ENCODE measurements at regions not wholly inside any gene's neighbourhood (a gene's known extent, or its start where the extent isn't known, plus 50 kb on each side); places are given as distances from the start of the nearest gene placed in this dataset.

GRCh38 chr10:33100781-33101391 is 142.9 kb upstream of the ITGB1 start:
- H3K27ac ChIP-seq (ENCODE audit: low read length): no peak overlapping the region
- no peaks in the 10 kb centered on the region for H3K27me3 ChIP-seq (ENCODE audit: control insufficient read depth, insufficient read depth, low read length)
- peaks cover 20% of the 10 kb centered on the region for H3K9me3 ChIP-seq (ENCODE audit: control insufficient read depth, low read depth, low read length)

GRCh38 chr10:33099748-33100147 is 141.7 kb upstream of the ITGB1 start:
- Histone ChIP-seq H3K27me3 (ENCODE audit: control insufficient read depth, insufficient read depth, low read length) (no peaks in the 10 kb centered on the region), H3K4me1 (ENCODE audit: control insufficient read depth, low read depth, low read length) (peaks cover 11% of the 10 kb centered on the region), H3K36me3 (ENCODE audit: control insufficient read depth, low read depth, low read length) (no peaks in the 10 kb centered on the region), H3K4me3 (ENCODE audit: low read length) (no peak overlapping the region), H3K9ac (ENCODE audit: low read length) (no peak overlapping the region), H3K27ac (ENCODE audit: low read length) (no peak overlapping the region), H3K9me3 (ENCODE audit: control insufficient read depth, low read depth, low read length) (peaks cover 26% of the 10 kb centered on the region)

More at GRCh38 chr10:33100781-33101391, 142.9 kb upstream of the ITGB1 start:
- H3K4me1 ChIP-seq (ENCODE audit: control insufficient read depth, low read depth, low read length): peaks cover 9% of the 10 kb centered on the region
- no peak overlapping the region for H3K9ac ChIP-seq (ENCODE audit: low read length)
- no peaks in the 10 kb centered on the region for H3K36me3 ChIP-seq (ENCODE audit: control insufficient read depth, low read depth, low read length)
- no peak overlapping the region for H3K4me3 ChIP-seq (ENCODE audit: low read length)

GRCh38 chr10:33098951-33099663 is 141.1 kb upstream of the ITGB1 start:
- Histone ChIP-seq H3K27me3 (ENCODE audit: control insufficient read depth, insufficient read depth, low read length) (no peaks in the 10 kb centered on the region), H3K36me3 (ENCODE audit: control insufficient read depth, low read depth, low read length) (no peaks in the 10 kb centered on the region), H3K4me1 (ENCODE audit: control insufficient read depth, low read depth, low read length) (peaks cover 11% of the 10 kb centered on the region), H3K4me3 (ENCODE audit: low read length) (no peak overlapping the region), H3K9ac (ENCODE audit: low read length) (no peak overlapping the region), H3K27ac (ENCODE audit: low read length) (no peak overlapping the region), H3K9me3 (ENCODE audit: control insufficient read depth, low read depth, low read length) (peaks cover 28% of the 10 kb centered on the region)

- no peaks in the 10 kb centered on the region for H3K36me3 ChIP-seq (ENCODE audit: control insufficient read depth, low read depth, low read length)
- no peak overlapping the region for H3K9ac ChIP-seq (ENCODE audit: low read length)
- H3K4me1 ChIP-seq (ENCODE audit: control insufficient read depth, low read depth, low read length): peaks cover 11% of the 10 kb centered on the region
- no peak overlapping the region for H3K27ac ChIP-seq (ENCODE audit: low read length)
- H3K4me3 ChIP-seq (ENCODE audit: low read length): no peak overlapping the region
- peaks cover 24% of the 10 kb centered on the region for H3K9me3 ChIP-seq (ENCODE audit: control insufficient read depth, low read depth, low read length)
- H3K27me3 ChIP-seq (ENCODE audit: control insufficient read depth, insufficient read depth, low read length): no peaks in the 10 kb centered on the region
Observed at GRCh38 chr10:33095867-33096815, 138.1 kb upstream of the ITGB1 start.

- Histone ChIP-seq H3K9ac (ENCODE audit: low read length) (no peak overlapping the region), H3K36me3 (ENCODE audit: control insufficient read depth, low read depth, low read length) (no peaks in the 10 kb centered on the region), H3K4me3 (ENCODE audit: low read length) (no peak overlapping the region), H3K27me3 (ENCODE audit: control insufficient read depth, insufficient read depth, low read length) (no peaks in the 10 kb centered on the region), H3K4me1 (ENCODE audit: control insufficient read depth, low read depth, low read length) (peaks cover 11% of the 10 kb centered on the region), H3K9me3 (ENCODE audit: control insufficient read depth, low read depth, low read length) (peaks cover 24% of the 10 kb centered on the region), H3K27ac (ENCODE audit: low read length) (no peak overlapping the region)
Observed at GRCh38 chr10:33094263-33095051, 136.4 kb upstream of the ITGB1 start.

- no peak overlapping the region for H3K27ac ChIP-seq (ENCODE audit: low read length)
- H3K9ac ChIP-seq (ENCODE audit: low read length): no peak overlapping the region
- H3K4me1 ChIP-seq (ENCODE audit: control insufficient read depth, low read depth, low read length): peaks cover 11% of the 10 kb centered on the region
- H3K36me3 ChIP-seq (ENCODE audit: control insufficient read depth, low read depth, low read length): no peaks in the 10 kb centered on the region
- H3K4me3 ChIP-seq (ENCODE audit: low read length): no peak overlapping the region
- H3K27me3 ChIP-seq (ENCODE audit: control insufficient read depth, insufficient read depth, low read length): no peaks in the 10 kb centered on the region
- H3K9me3 ChIP-seq (ENCODE audit: control insufficient read depth, low read depth, low read length): peaks cover 21% of the 10 kb centered on the region
Observed at GRCh38 chr10:33093362-33093761, 135.3 kb upstream of the ITGB1 start.

GRCh38 chr10:33092596-33092995 is 134.6 kb upstream of the ITGB1 start:
- H3K4me3 ChIP-seq (ENCODE audit: low read length): no peak overlapping the region
- no peaks in the 10 kb centered on the region for H3K36me3 ChIP-seq (ENCODE audit: control insufficient read depth, low read depth, low read length)
- no peak overlapping the region for H3K9ac ChIP-seq (ENCODE audit: low read length)
- H3K4me1 ChIP-seq (ENCODE audit: control insufficient read depth, low read depth, low read length): peaks cover 11% of the 10 kb centered on the region
- H3K27me3 ChIP-seq (ENCODE audit: control insufficient read depth, insufficient read depth, low read length): no peaks in the 10 kb centered on the region
- no peak overlapping the region for H3K27ac ChIP-seq (ENCODE audit: low read length)
- H3K9me3 ChIP-seq (ENCODE audit: control insufficient read depth, low read depth, low read length): peaks cover 21% of the 10 kb centered on the region

- Histone ChIP-seq H3K4me1 (ENCODE audit: control insufficient read depth, low read depth, low read length) (peaks cover 3% of the 10 kb centered on the region), H3K9me3 (ENCODE audit: control insufficient read depth, low read depth, low read length) (peaks cover 21% of the 10 kb centered on the region), H3K36me3 (ENCODE audit: control insufficient read depth, low read depth, low read length) (no peaks in the 10 kb centered on the region)
Observed at GRCh38 chr10:33091201-33091600, 133.2 kb upstream of the ITGB1 start.

GRCh38 chr10:33088990-33089389 is 131.0 kb upstream of the ITGB1 start:
- no peak overlapping the region for H3K9ac ChIP-seq (ENCODE audit: low read length)
- H3K27ac ChIP-seq (ENCODE audit: low read length): no peak overlapping the region
- no peaks in the 10 kb centered on the region for H3K4me1 ChIP-seq (ENCODE audit: control insufficient read depth, low read depth, low read length)
- no peaks in the 10 kb centered on the region for H3K36me3 ChIP-seq (ENCODE audit: control insufficient read depth, low read depth, low read length)
- no peak overlapping the region for H3K4me3 ChIP-seq (ENCODE audit: low read length)
- H3K27me3 ChIP-seq (ENCODE audit: control insufficient read depth, insufficient read depth, low read length): no peaks in the 10 kb centered on the region
- peaks cover 7% of the 10 kb centered on the region for H3K9me3 ChIP-seq (ENCODE audit: control insufficient read depth, low read depth, low read length)

More at GRCh38 chr10:33091201-33091600, 133.2 kb upstream of the ITGB1 start:
- no peaks in the 10 kb centered on the region for H3K27me3 ChIP-seq (ENCODE audit: control insufficient read depth, insufficient read depth, low read length)
- H3K9ac ChIP-seq (ENCODE audit: low read length): no peak overlapping the region
- H3K4me3 ChIP-seq (ENCODE audit: low read length): no peak overlapping the region
- H3K27ac ChIP-seq (ENCODE audit: low read length): no peak overlapping the region

- Histone ChIP-seq H3K9me3 (ENCODE audit: control insufficient read depth, low read depth, low read length) (no peaks in the 10 kb centered on the region), H3K4me1 (ENCODE audit: control insufficient read depth, low read depth, low read length) (no peaks in the 10 kb centered on the region), H3K9ac (ENCODE audit: low read length) (no peak overlapping the region), H3K4me3 (ENCODE audit: low read length) (no peak overlapping the region), H3K27me3 (ENCODE audit: control insufficient read depth, insufficient read depth, low read length) (no peaks in the 10 kb centered on the region), H3K27ac (ENCODE audit: low read length) (no peak overlapping the region), H3K36me3 (ENCODE audit: control insufficient read depth, low read depth, low read length) (no peaks in the 10 kb centered on the region)
Observed at GRCh38 chr10:33087922-33088321, 129.9 kb upstream of the ITGB1 start.

GRCh38 chr10:33087152-33087551 is 129.1 kb upstream of the ITGB1 start:
- H3K9ac ChIP-seq (ENCODE audit: low read length): no peak overlapping the region
- no peaks in the 10 kb centered on the region for H3K9me3 ChIP-seq (ENCODE audit: control insufficient read depth, low read depth, low read length)

More at GRCh38 chr10:33087152-33087551, 129.1 kb upstream of the ITGB1 start:
- no peaks in the 10 kb centered on the region for H3K27me3 ChIP-seq (ENCODE audit: control insufficient read depth, insufficient read depth, low read length)
- H3K4me3 ChIP-seq (ENCODE audit: low read length): no peak overlapping the region
- no peak overlapping the region for H3K27ac ChIP-seq (ENCODE audit: low read length)
- H3K36me3 ChIP-seq (ENCODE audit: control insufficient read depth, low read depth, low read length): no peaks in the 10 kb centered on the region
- peaks cover 5% of the 10 kb centered on the region for H3K4me1 ChIP-seq (ENCODE audit: control insufficient read depth, low read depth, low read length)
